HEK293 (cell line): ENCODE measurements at regions not wholly inside any gene's neighbourhood (a gene's known extent, or its start where the extent isn't known, plus 50 kb on each side); places are given as distances from the start of the nearest gene placed in this dataset.

Experiments
- CTCF ChIP-seq: fragments of 450-650 bp; formaldehyde crosslinking; IDR thresholded peaks from 2 replicates; pipeline ENCODE4 v1.5.1; 2016; ENCODE audit warnings: missing biosample characterization, missing genetic modification characterization
- MYNN ChIP-seq: fragments of 450-650 bp; formaldehyde crosslinking; IDR thresholded peaks from 2 replicates; pipeline ENCODE4 v1.5.1; 2016; ENCODE audit warnings: missing biosample characterization, missing genetic modification characterization, borderline replicate concordance
- PATZ1 ChIP-seq: fragments of 450-650 bp; formaldehyde crosslinking; IDR thresholded peaks from 2 replicates; pipeline ENCODE4 v1.5.1; 2016; ENCODE audit warnings: missing biosample characterization, missing genetic modification characterization
- REPIN1 ChIP-seq: fragments of 450-650 bp; formaldehyde crosslinking; IDR thresholded peaks from 2 replicates; pipeline ENCODE4 v1.5.1; 2017; ENCODE audit warnings: missing biosample characterization, missing genetic modification characterization, low read depth
- ZBTB1 ChIP-seq: fragments of 450-650 bp; formaldehyde crosslinking; IDR thresholded peaks from 2 replicates; pipeline ENCODE4 v1.5.1; 2016; ENCODE audit warnings: missing biosample characterization, missing genetic modification characterization
- ZBTB21 ChIP-seq: fragments of 450-650 bp; formaldehyde crosslinking; IDR thresholded peaks from 2 replicates; pipeline ENCODE4 v1.5.1; 2017; ENCODE audit warnings: missing biosample characterization, missing genetic modification characterization
- ZNF341 ChIP-seq: fragments of 450-650 bp; formaldehyde crosslinking; IDR thresholded peaks from 2 replicates; pipeline ENCODE4; 2016; ENCODE audit warnings: low read depth, missing biosample characterization, missing genetic modification characterization
- ZXDB ChIP-seq: fragments of 450-650 bp; formaldehyde crosslinking; IDR thresholded peaks from 2 replicates; pipeline ENCODE4 v1.5.1; 2016; ENCODE audit warnings: missing biosample characterization, missing genetic modification characterization

GRCh38 chr10:9762966-9763656 is 1254.6 kb upstream of the CELF2 start:
- no peak for TF ChIP-seq ZBTB1 (tag by site-specific recombination)
- TF ChIP-seq ZNF341 = no peak
- no peak for TF ChIP-seq MYNN (tag by site-specific recombination)
- no peak for TF ChIP-seq CTCF (tag by site-specific recombination)
- no peak for TF ChIP-seq ZXDB (tag by site-specific recombination)
- TF ChIP-seq REPIN1 = no peak
- TF ChIP-seq PATZ1 (tag by site-specific recombination) = no peak
- TF ChIP-seq ZBTB21 (tag by site-specific recombination) = no peak
